ENCODE measurements at regions not wholly inside any gene's neighbourhood (a gene's known extent, or its start where the extent isn't known, plus 50 kb on each side); places are given as distances from the start of the nearest gene placed in this dataset.

GRCh38 chr6:112639391-112639831, 292.3 kb downstream of the RFPL4B start:
- Histone ChIP-seq H3K27ac (no peak overlapping the region), H3K4me2 (no peak overlapping the region), H3K4me3 (no peak overlapping the region), H3K4me1 (0 out of 3 replicates have a peak, but pooled peaks cover 4% of the 10 kb centered on the region), H3K9me3 (no peaks in the 10 kb centered on the region)
- CTCF ChIA-PET: no interaction called here
- no peak for TF ChIP-seq CHD2 (IDR thresholded peaks at IDR 0.05; ENCODE audit: low read length, partially characterized antibody)
- TF ChIP-seq, protein P1, sequence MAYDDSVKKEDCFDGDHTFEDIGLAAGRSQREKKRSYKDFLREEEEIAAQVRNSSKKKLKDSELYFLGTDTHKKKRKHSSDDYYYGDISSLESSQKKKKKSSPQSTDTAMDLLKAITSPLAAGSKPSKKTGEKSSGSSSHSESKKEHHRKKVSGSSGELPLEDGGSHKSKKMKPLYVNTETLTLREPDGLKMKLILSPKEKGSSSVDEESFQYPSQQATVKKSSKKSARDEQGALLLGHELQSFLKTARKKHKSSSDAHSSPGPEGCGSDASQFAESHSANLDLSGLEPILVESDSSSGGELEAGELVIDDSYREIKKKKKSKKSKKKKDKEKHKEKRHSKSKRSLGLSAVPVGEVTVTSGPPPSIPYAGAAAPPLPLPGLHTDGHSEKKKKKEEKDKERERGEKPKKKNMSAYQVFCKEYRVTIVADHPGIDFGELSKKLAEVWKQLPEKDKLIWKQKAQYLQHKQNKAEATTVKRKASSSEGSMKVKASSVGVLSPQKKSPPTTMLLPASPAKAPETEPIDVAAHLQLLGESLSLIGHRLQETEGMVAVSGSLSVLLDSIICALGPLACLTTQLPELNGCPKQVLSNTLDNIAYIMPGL (CRISPR knock-in tag; IDR thresholded peaks at IDR 0.05; ENCODE audit: borderline replicate concordance): no peak
- no peak for TF ChIP-seq ESRRA (IDR thresholded peaks at IDR 0.05; ENCODE audit: borderline replicate concordance, low read length)
- TF ChIP-seq MAZ (IDR thresholded peaks at IDR 0.05; ENCODE audit: borderline replicate concordance, low read depth, low read length): no peak
- no peak for TF ChIP-seq ZC3H11A (IDR thresholded peaks at IDR 0.05)
- no peak for TF ChIP-seq PHF8 (IDR thresholded peaks at IDR 0.05; ENCODE audit: borderline replicate concordance, low read depth)
- no peak for TF ChIP-seq HOXB5 (CRISPR knock-in tag; IDR thresholded peaks at IDR 0.05)
- TF ChIP-seq SREBF2 (IDR thresholded peaks at IDR 0.05): no peak
- POLR2A ChIA-PET: no interaction called here
- no peak for FAIRE-seq
- no peak for ATAC-seq
- DNase-seq (ENCODE audit: low read depth in 1 of 2, low spot score in 1 of 2): no peak

DNA sequence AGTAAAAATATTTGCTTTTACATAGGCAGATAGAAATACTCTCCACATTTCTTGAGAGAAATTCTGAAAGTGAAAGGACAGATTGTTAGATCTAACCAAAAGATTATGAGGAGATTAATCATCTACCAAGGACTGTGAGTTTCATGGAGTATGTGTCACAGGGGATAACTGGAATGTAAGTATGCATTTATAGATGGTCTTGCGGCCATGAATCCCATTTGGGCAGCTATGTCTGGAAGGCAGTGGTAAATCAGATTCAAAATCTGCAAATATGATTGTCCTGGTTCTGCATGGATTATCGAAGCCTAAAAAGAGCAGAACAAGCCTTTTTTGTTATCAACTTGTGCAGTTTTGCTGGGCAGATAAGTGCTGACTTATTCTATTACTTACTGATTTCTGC, 293.8 kb downstream of the RFPL4B start:
- no peak overlapping the region for H3K27ac ChIP-seq
- no peaks in the 10 kb centered on the region for H3K9me3 ChIP-seq
- H3K4me3 ChIP-seq: no peak overlapping the region
- 21% methylated on average over 2 of the region's 2 CpGs for WGBS (ENCODE audit: missing lambda C conversion rate)
- TF ChIP-seq PBX3 (IDR thresholded peaks at IDR 0.05): no peak
- TF ChIP-seq ATOH8 (CRISPR knock-in tag; IDR thresholded peaks at IDR 0.05; ENCODE audit: low read depth): no peak
- no peak for TF ChIP-seq TFCP2L1 (CRISPR knock-in tag; IDR thresholded peaks at IDR 0.05)
- no peak for TF ChIP-seq RNF2 (IDR thresholded peaks at IDR 0.05; ENCODE audit: borderline replicate concordance, low read depth)
- no peak for TF ChIP-seq RARB (CRISPR knock-in tag; IDR thresholded peaks at IDR 0.05)
- no peak for TF ChIP-seq POLR2AphosphoS2 (conservative IDR thresholded peaks at IDR 0.05; ENCODE audit: low read length)
- TF ChIP-seq RAD21 (conservative IDR thresholded peaks at IDR 0.05 in 1 of 2, IDR thresholded peaks at IDR 0.05 in 1 of 2): no peak
- TF ChIP-seq SMC3 (IDR thresholded peaks at IDR 0.05): no peak
- no peak for TF ChIP-seq JUNB (IDR thresholded peaks at IDR 0.05)
- TF ChIP-seq, protein P2, sequence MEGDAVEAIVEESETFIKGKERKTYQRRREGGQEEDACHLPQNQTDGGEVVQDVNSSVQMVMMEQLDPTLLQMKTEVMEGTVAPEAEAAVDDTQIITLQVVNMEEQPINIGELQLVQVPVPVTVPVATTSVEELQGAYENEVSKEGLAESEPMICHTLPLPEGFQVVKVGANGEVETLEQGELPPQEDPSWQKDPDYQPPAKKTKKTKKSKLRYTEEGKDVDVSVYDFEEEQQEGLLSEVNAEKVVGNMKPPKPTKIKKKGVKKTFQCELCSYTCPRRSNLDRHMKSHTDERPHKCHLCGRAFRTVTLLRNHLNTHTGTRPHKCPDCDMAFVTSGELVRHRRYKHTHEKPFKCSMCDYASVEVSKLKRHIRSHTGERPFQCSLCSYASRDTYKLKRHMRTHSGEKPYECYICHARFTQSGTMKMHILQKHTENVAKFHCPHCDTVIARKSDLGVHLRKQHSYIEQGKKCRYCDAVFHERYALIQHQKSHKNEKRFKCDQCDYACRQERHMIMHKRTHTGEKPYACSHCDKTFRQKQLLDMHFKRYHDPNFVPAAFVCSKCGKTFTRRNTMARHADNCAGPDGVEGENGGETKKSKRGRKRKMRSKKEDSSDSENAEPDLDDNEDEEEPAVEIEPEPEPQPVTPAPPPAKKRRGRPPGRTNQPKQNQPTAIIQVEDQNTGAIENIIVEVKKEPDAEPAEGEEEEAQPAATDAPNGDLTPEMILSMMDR (IDR thresholded peaks at IDR 0.05): no peak
- ATAC-seq: no peak
- DNase-seq (ENCODE audit: low read depth in 1 of 2, low spot score in 1 of 2): no peak
- POLR2A ChIA-PET: no interaction called here
- no peak for FAIRE-seq
- 0 out of 3 replicates have a peak, but pooled peaks cover 4% of the 10 kb centered on the region for H3K4me1 ChIP-seq
- CTCF ChIA-PET: no interaction called here
- H3K4me2 ChIP-seq: peak overlapping the region; percentile 25; the same call in 1 of the 3 replicates

DNA sequence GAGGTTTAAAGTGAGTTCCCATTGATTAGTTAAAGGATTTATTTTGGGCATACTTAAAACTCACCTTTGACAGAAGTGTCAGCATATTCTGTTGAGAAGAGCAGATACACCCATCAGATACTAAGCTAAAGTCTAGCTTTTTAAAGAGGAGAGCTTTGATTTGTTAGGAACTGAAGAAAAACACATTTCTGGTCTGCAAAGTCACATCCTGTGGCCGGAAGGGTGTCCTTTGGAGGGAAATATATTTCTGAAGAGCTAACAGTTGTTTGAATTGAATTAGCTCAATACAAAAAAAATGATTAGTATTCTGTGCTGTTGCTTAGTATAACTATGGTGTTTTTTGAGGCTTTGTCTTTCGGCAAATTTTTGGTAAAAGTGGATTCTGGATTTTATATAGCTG, 302.7 kb downstream of the RFPL4B start:
- DNase-seq (ENCODE audit: low read depth in 1 of 2, low spot score in 1 of 2): no peak
- ATAC-seq: no peak
- no peaks in the 10 kb centered on the region for H3K9me3 ChIP-seq
- no peak overlapping the region for H3K4me3 ChIP-seq
- H3K27ac ChIP-seq: no peak overlapping the region
- POLR2A ChIA-PET: no interaction called here
- CTCF ChIA-PET: no interaction called here
- no peak for TF ChIP-seq CBX8 (IDR thresholded peaks at IDR 0.05)
- no peak for FAIRE-seq
- no peaks in the 10 kb centered on the region for H3K4me1 ChIP-seq
- 82% methylated on average over 2 of the region's 2 CpGs for WGBS (ENCODE audit: missing lambda C conversion rate)
- H3K4me2 ChIP-seq: no peak overlapping the region

Data from A549 (cell line).